Colonic mucosa (tissue), 4 donors: ENCODE measurements at regions not wholly inside any gene's neighbourhood (a gene's known extent, or its start where the extent isn't known, plus 50 kb on each side); places are given as distances from the start of the nearest gene placed in this dataset.

Experiments
- DNase-seq: peaks from one replicate; pipeline ENCODE4 v3.0.0-alpha.2; 2020
- H3K27ac ChIP-seq: fragments of 200-600 bp; one replicate; pipeline ENCODE4 v1.8.0; 2021
- H3K27me3 ChIP-seq: fragments of 200-600 bp; one replicate; pipeline ENCODE4 v1.8.0; 2021
- H3K36me3 ChIP-seq: fragments of 200-600 bp; one replicate; pipeline ENCODE4 v1.8.0; 2021
- H3K4me1 ChIP-seq: fragments of 200-600 bp; one replicate; pipeline ENCODE4 v1.8.0; 2021; ENCODE audit warnings: mild to moderate bottlenecking
- H3K4me3 ChIP-seq: fragments of 200-600 bp; one replicate; pipeline ENCODE4 v1.8.0; 2021
- H3K9ac ChIP-seq, 2 donors: one replicate each; pipeline ENCODE4 v1.7.0; 2013; ENCODE audit warnings: control low read depth in 2 of 2, low read depth in 2 of 2, low read length in 2 of 2
- H3K9me3 ChIP-seq: fragments of 200-600 bp; one replicate; pipeline ENCODE4 v1.8.0; 2021
- intact Hi-C: fragments of 100-400 bp; cut with DNase I; formaldehyde crosslinking; loops from one replicate; pipeline ENCODE4 v1.14.1; 2022
- TF ChIP-seq, protein P1 (sequence below): fragments of 200-600 bp; IDR thresholded peaks from one replicate; pipeline ENCODE4 v1.8.0; 2022; ENCODE audit warnings: antibody characterized with exemption, mild to moderate bottlenecking
- donor health status: healthy.
- donor health status: DM: no; HTN: no; CAD: no.
- donor health status: DM: no; HTN: no; CAD: no.

DNA sequence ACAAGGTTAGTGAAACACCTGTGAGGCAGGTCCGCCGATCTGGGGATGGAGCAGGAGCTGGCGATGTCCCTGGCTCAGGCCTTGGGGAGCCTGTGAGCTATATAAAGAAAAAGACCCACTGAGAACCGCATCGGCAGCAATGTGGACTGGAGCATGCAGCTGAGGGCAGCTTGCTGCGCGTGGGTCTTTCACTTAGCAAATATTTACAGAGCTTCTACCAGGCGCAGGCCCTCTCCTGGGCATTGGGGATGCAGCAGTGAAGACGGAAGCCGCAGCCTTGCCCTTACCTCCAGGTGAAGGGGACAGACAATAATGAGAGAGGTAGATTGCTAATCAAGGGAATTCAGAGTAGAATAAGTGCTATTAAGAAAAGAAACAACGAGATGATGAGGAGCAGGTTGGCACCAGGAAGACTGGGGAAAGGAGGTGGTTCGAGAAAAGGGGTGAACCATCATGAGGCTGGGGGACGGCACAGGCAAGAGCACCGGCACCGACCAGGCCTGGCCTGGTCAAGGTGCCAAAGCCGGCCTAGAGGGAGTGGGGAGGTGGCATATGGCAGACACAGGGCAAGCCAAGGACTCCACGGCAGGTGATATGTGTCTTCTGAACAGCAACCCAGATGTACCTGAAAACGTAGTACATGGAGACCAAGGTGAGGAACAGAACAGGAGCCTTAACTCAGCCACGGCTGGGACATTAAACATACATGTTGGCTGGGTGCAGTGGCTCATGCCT is 60.7 kb upstream of the PAX7 start:
- intact Hi-C loops: no loop called here
- DNase-seq: no peak
- TF ChIP-seq, protein P1, sequence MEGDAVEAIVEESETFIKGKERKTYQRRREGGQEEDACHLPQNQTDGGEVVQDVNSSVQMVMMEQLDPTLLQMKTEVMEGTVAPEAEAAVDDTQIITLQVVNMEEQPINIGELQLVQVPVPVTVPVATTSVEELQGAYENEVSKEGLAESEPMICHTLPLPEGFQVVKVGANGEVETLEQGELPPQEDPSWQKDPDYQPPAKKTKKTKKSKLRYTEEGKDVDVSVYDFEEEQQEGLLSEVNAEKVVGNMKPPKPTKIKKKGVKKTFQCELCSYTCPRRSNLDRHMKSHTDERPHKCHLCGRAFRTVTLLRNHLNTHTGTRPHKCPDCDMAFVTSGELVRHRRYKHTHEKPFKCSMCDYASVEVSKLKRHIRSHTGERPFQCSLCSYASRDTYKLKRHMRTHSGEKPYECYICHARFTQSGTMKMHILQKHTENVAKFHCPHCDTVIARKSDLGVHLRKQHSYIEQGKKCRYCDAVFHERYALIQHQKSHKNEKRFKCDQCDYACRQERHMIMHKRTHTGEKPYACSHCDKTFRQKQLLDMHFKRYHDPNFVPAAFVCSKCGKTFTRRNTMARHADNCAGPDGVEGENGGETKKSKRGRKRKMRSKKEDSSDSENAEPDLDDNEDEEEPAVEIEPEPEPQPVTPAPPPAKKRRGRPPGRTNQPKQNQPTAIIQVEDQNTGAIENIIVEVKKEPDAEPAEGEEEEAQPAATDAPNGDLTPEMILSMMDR: no peak
- Histone ChIP-seq H3K27ac (no peak overlapping the region), H3K9ac (no peak overlapping the region), H3K36me3 (no peaks in the 10 kb centered on the region), H3K27me3 (no peaks in the 10 kb centered on the region), H3K9me3 (no peaks in the 10 kb centered on the region), H3K4me1 (no peaks in the 10 kb centered on the region), H3K4me3 (no peak overlapping the region)

DNA sequence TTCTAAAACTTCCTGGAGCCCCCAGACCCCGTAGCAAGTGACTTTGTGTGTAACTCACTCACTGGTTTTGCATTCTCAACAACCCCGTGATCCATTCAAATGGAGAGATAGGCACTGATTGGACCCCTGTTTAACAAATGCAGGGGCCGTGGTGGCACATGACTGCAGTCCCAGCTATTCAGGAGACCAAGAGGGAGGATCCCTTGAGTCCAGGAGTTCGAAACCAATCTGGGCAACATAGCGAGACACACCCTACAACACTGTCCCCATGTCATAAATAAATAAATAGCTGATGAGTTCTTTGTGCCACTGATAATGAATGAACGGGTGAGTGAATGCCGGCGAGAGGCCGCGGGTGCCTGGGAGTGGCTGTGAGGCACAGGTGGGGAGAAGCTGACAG is 59.4 kb upstream of the PAX7 start:
- Histone ChIP-seq H3K4me3 (no peak overlapping the region), H3K27me3 (no peaks in the 10 kb centered on the region), H3K4me1 (no peaks in the 10 kb centered on the region), H3K36me3 (no peaks in the 10 kb centered on the region), H3K27ac (no peak overlapping the region), H3K9me3 (no peaks in the 10 kb centered on the region), H3K9ac (no peak overlapping the region)
- intact Hi-C loops: no loop called here
- TF ChIP-seq, protein P1: no peak
- no peak for DNase-seq

DNA sequence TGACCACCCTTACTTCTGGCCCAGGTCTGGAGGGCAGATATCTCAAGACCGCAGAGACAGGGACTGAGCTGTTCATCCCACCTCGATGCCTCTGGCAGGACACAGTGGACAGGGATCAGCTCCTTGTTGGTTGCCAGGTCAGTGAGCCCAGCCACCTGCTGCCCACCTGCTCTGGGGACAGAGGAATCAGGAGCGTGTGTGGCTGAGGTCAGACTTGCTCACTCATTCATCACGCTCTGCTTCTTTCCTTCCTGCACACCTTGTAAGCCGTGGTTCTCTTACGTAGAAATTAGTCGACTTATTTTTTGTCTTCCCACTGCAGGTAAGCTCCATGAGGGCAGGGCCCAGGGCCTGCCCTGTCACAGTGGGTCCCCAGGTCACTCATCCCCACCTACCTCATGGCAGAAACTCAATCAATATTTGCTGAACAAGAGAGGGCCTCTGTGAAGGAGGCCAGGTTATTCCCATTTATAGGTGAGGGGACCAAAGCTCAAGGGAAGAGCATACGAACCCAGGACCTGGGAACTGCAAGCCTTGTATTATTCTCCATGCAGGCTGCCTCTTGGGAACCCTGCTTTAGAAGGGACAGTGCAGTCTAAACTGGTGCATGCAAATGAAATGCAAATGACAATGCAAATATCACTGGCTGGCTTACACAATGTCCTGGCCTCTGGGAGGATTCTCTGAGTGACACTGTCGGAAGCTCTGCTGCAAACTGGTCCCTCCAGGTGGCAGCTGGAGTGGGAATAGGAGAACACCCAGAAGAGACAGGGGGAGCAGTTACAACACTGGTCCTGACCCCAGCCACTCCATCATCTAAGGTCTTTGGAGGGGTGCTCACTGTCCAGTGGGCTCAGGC is 58.4 kb upstream of the PAX7 start:
- Histone ChIP-seq H3K9ac (no peak overlapping the region), H3K9me3 (no peaks in the 10 kb centered on the region), H3K4me1 (no peaks in the 10 kb centered on the region), H3K36me3 (no peaks in the 10 kb centered on the region), H3K27ac (no peak overlapping the region), H3K27me3 (no peaks in the 10 kb centered on the region), H3K4me3 (no peak overlapping the region)
- intact Hi-C loops: no loop called here
- no peak for DNase-seq
- TF ChIP-seq, protein P1: no peak

DNA sequence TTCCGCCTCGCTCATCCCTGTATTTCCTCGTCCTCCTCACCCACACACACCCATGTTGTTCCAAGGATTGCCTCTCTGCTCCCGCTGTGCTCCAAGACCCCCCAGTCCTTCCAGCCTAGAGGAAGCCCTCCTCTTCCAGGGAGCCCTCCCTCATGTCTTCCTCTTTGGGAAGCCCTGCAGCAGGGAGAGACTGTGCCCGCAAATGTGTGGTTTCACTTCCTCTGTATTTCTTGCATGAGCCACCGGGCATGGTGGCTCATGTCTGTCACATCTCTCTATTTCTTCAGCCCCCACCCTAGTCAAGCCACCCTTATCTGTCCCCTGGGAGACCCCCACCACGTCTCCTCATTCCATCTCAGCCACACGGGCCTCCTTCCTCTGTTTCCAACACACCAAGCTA is 57.5 kb upstream of the PAX7 start:
- Histone ChIP-seq H3K27me3 (no peaks in the 10 kb centered on the region), H3K9ac (no peak overlapping the region), H3K36me3 (no peaks in the 10 kb centered on the region), H3K4me1 (no peaks in the 10 kb centered on the region), H3K4me3 (no peak overlapping the region), H3K27ac (no peak overlapping the region), H3K9me3 (no peaks in the 10 kb centered on the region)
- TF ChIP-seq, protein P1: no peak
- intact Hi-C loops: no loop called here
- no peak for DNase-seq

DNA sequence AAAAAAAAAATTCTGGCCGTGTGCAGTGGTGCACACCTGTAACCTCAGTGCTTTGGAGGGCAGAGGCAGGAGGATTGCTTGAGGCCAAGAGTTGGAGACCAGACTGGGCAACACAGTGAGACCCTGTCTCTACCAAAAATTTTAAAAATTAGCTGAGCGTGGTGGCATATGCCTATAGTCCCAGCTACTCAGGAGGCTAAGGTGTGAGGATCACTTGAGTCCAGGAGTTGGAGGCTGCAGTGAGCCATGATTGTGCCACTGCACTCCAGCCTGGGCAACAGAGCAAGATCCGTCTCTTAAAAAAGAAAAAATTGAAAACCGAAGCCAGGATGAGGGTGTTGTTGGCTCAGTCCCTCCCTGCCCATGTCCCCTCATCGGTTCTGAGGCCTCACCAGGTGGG is 55.9 kb upstream of the PAX7 start:
- no peak for DNase-seq
- Histone ChIP-seq H3K9ac (no peak overlapping the region), H3K36me3 (no peaks in the 10 kb centered on the region), H3K9me3 (no peaks in the 10 kb centered on the region), H3K4me3 (no peak overlapping the region), H3K27ac (no peak overlapping the region), H3K4me1 (no peaks in the 10 kb centered on the region), H3K27me3 (no peaks in the 10 kb centered on the region)
- intact Hi-C loops: loop anchor here (5.0 kb wide), 1 partner anchor 272 kb away; no protein-coding TSS in a partner anchor
- TF ChIP-seq, protein P1: no peak
